ENCODE measurements at regions not wholly inside any gene's neighbourhood (a gene's known extent, or its start where the extent isn't known, plus 50 kb on each side); places are given as distances from the start of the nearest gene placed in this dataset.

DNA sequence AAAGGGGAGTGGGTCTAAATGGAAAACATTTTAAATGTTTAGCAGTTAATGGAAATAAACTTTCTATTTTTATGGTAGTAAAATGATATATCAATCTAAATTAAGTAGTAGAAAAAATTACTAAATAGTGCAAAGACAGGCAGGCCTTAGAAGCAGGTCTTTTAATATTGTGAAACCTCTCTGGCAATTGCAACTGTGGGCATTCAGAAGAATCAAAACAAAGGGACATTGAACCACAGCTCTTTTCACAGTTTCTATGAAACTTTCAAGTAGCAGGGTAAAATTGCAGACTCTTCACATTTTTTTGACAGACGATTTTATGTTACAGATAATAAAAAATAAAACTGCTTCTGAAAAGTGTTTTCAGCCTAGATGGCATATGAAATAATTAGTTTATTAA lies 533.7 kb downstream of the BCKDHB start:
- TF ChIP-seq KDM1A (IDR thresholded peaks at IDR 0.05; ENCODE audit: low read depth) (no peak), HMGXB4 (CRISPR knock-in tag; IDR thresholded peaks at IDR 0.05; ENCODE audit: borderline replicate concordance) (no peak)
